Activated naive CD4-positive, alpha-beta T cell treated with anti-CD3 and anti-CD28 coated beads, Interleukin-2, amount 50 U/mL, for 24 hours (primary cell): ENCODE measurements at regions not wholly inside any gene's neighbourhood (a gene's known extent, or its start where the extent isn't known, plus 50 kb on each side); places are given as distances from the start of the nearest gene placed in this dataset.

Experiments
- H3K27ac Mint-ChIP-seq: one replicate; pipeline ENCODE4 v1.8.0; 2021; ENCODE audit warnings: mild to moderate bottlenecking, mixed read lengths
- H3K27me3 Mint-ChIP-seq: one replicate; pipeline ENCODE4 v1.8.0; 2021; ENCODE audit warnings: mixed read lengths
- H3K36me3 Mint-ChIP-seq: one replicate; pipeline ENCODE4 v1.8.0; 2021; ENCODE audit warnings: mixed read lengths
- H3K4me1 Mint-ChIP-seq: one replicate; pipeline ENCODE4 v1.8.0; 2021; ENCODE audit warnings: mixed read lengths
- H3K4me3 Mint-ChIP-seq: one replicate; pipeline ENCODE4 v1.8.0; 2021; ENCODE audit warnings: mild to moderate bottlenecking, mixed read lengths
- H3K9me3 Mint-ChIP-seq: one replicate; pipeline ENCODE4 v1.8.0; 2021; ENCODE audit warnings: mixed read lengths

DNA sequence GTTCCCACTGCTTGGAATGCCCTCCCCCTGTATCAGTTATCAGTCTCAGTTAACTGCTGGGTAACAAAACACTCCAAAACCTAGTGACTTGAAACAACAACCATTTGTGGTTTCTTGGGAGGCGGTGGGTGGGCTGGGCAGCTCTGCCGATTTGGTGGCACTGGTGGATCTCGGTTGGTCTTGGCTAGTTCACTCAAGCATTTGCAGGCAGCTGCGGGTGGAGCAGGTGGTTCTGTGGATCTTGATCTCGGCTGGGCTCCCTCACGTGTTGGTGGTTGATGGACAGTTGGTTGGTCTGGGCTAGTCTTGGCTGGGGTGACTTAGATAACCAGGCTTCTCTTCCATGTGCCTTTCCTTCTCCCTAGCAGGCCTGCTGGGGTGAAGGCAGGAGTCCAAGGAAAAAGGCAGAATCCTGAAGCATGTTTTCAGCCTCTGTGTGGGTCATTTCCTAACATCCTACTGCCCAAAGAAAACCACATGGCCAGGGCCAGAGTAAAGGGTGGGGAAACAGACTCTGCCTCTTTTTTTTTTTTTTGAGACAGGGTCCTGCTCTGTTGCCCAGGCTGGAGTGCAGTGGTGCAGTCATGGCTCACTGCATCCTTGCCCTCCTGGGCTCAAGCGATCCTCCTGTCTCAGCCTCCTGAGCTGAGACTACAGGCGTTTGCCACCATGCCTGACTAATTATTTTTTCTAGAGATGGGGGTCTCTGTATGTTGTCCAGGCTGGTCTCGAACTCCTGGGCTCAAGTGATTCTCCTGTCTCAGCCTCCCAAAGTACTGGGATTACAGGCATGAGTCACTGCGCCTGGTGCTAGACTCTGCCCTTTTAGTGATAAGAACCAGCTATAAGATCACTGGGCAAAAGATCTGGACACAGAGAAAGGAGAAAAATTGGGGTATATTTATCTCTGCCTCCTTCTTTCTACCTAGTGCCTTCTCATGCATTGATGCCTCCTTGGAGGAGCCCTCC, 183.7 kb downstream of the RGS3 start:
- Mint-ChIP-seq H3K27me3 (peaks cover 3% of the 10 kb centered on the region), H3K9me3 (no peaks in the 10 kb centered on the region), H3K27ac (no peak overlapping the region), H3K4me3 (no peak overlapping the region), H3K36me3 (no peaks in the 10 kb centered on the region), H3K4me1 (no peaks in the 10 kb centered on the region)

DNA sequence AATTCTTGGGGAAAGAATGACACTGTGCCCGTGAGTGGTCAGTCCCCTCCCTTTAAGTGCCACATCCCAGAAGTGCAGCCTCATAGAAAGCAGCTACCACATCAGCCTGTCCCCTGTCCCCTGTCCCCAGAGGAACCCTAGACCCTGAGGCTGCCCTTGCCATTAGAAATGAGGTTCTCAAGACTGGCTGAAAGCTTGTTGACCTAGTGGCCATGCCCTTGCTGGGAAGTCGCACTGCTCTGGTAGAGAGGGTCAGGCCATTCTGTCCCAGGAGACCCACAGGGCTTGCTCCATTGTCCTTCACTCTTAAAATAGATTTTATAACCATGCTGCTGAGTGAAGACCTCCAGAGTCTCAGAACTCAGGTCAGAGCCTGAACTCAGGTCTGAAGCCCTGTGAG, 184.5 kb downstream of the RGS3 start:
- Mint-ChIP-seq H3K4me3 (no peak overlapping the region), H3K9me3 (no peaks in the 10 kb centered on the region), H3K27me3 (peaks cover 3% of the 10 kb centered on the region), H3K4me1 (no peaks in the 10 kb centered on the region), H3K27ac (no peak overlapping the region), H3K36me3 (no peaks in the 10 kb centered on the region)

DNA sequence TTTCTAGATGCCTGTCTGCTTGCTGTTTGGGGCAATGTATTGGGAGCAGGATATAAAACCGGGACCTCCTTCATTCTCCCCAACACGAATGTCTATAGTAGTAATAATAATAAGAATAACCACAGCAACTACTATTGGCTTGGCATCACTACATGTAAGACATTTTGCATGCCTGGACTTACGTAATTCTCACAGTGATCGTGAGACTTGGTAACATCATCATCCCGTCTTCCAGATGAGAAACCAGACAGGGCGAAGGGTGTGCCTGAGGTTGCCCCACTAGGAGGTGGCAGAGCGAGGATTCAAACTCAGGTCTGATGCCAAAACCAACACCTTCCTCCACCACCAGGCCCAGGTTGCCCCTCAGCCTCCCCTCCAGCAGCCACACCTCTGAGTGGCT, 185.1 kb downstream of the RGS3 start:
- Mint-ChIP-seq H3K4me3 (no peak overlapping the region), H3K4me1 (no peaks in the 10 kb centered on the region), H3K27ac (no peak overlapping the region), H3K36me3 (no peaks in the 10 kb centered on the region), H3K27me3 (peaks cover 3% of the 10 kb centered on the region), H3K9me3 (no peaks in the 10 kb centered on the region)

DNA sequence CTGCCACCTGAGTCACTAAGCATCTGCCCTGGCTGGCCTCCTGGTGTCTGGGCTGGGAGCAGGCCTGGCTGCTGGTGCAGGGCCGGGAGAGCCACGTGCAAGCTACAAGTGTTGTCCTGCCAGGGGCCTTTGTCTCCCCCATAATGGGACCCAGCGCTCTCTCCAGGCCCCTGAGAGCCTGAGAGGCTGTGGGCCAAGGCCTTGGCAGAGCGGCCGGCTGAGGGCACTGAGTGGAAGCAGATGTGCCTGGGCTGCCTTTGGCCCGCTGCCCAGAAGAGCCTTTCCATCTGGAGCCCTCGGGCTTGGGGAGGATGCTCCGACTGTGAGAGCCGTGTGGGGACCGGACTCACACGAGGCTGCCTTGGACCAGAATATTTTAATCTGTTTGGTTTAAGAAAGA, 185.5 kb downstream of the RGS3 start:
- no peaks in the 10 kb centered on the region for H3K36me3 Mint-ChIP-seq
- H3K9me3 Mint-ChIP-seq = no peaks in the 10 kb centered on the region
- no peak overlapping the region for H3K27ac Mint-ChIP-seq
- H3K4me3 Mint-ChIP-seq = no peak overlapping the region
- H3K27me3 Mint-ChIP-seq = peaks cover 3% of the 10 kb centered on the region
- no peaks in the 10 kb centered on the region for H3K4me1 Mint-ChIP-seq

DNA sequence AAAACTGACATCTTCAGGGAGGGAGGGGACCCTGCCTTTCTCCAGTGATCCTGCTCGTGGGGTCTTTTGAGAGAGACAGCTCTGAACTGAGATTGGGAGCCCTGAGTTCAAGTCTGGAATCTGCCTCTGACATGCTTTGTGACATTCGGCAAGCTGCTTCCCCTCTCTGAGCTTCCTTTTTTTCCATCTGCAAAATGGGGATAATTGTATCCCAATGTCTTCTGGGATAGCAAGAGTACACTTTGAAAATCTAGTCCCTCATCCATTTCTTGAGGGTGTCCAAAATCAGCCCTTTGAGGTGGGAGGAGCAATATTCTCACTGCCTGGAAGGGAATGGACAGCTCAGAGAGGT, 186.3 kb downstream of the RGS3 start:
- Mint-ChIP-seq H3K27me3 (peaks cover 2% of the 10 kb centered on the region), H3K9me3 (no peaks in the 10 kb centered on the region), H3K4me3 (no peak overlapping the region), H3K36me3 (no peaks in the 10 kb centered on the region), H3K27ac (no peak overlapping the region), H3K4me1 (no peaks in the 10 kb centered on the region)

DNA sequence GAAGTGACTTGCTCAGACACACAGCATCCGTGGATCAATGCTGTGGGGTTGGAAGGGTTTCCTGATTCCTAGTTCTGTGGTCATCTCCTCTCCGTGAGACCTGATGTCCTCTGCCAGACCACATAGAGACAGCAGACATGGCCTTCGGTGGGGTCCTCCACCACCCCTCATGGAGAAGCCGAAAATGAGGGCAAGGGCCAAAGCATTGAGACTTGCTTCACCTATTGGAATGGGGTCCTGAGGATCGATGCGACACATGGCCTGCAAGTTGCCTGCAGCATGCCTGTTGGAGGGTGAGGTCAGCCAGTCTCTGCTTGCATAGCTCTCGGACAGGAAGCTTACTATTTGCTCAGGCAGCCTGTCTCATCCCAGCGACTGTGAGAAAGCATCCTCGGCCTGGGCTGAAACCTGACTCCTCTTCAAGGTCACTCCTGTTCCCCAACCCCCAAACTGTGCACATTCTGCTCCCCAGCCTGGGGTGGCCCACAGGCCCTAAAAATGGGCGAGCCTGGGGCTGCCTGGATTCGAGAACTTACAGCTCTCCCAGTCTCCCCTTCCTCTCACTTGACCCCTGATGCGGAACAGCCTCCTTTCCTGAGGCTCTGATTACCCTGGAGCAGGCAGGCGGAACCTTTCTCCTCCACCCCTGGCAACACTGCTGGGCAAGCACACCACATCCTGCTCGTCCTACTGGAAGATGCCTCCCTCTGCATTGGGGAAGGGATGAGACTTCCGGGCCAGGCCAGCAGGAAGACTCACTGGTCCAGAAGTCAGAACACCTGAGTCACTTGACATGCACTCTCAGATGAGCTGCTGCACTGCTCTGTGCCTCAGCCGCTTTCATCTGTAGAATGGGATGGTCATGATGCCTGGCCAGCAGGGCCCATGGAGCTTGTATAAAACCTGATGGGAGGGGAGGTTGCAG, 186.9 kb downstream of the RGS3 start:
- H3K4me1 Mint-ChIP-seq = no peaks in the 10 kb centered on the region
- no peaks in the 10 kb centered on the region for H3K9me3 Mint-ChIP-seq
- H3K27ac Mint-ChIP-seq = no peak overlapping the region
- peaks cover 2% of the 10 kb centered on the region for H3K27me3 Mint-ChIP-seq
- no peak overlapping the region for H3K4me3 Mint-ChIP-seq
- no peaks in the 10 kb centered on the region for H3K36me3 Mint-ChIP-seq

DNA sequence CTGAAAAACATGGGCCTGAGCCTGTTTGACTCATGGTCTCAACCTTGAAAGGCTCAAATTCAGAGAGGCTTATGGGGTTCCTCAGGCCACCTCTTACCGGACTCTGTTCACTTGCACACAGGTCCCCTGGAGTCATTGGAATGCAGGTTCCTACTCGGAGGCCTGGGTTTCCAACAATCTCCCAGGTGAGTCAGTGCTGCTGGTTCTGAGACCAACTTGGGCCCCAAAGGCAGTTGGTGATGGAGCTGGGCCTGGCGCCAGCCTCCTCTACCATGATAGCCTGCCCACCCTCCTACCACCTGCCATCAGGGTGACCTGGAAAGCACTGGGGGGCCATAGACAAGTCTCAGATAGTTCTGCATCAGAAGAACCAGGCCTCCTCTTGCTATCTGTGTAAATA, 188.4 kb downstream of the RGS3 start:
- H3K36me3 Mint-ChIP-seq = no peaks in the 10 kb centered on the region
- no peaks in the 10 kb centered on the region for H3K4me1 Mint-ChIP-seq
- no peak overlapping the region for H3K27ac Mint-ChIP-seq
- no peaks in the 10 kb centered on the region for H3K9me3 Mint-ChIP-seq
- H3K4me3 Mint-ChIP-seq = no peak overlapping the region
- no peaks in the 10 kb centered on the region for H3K27me3 Mint-ChIP-seq

DNA sequence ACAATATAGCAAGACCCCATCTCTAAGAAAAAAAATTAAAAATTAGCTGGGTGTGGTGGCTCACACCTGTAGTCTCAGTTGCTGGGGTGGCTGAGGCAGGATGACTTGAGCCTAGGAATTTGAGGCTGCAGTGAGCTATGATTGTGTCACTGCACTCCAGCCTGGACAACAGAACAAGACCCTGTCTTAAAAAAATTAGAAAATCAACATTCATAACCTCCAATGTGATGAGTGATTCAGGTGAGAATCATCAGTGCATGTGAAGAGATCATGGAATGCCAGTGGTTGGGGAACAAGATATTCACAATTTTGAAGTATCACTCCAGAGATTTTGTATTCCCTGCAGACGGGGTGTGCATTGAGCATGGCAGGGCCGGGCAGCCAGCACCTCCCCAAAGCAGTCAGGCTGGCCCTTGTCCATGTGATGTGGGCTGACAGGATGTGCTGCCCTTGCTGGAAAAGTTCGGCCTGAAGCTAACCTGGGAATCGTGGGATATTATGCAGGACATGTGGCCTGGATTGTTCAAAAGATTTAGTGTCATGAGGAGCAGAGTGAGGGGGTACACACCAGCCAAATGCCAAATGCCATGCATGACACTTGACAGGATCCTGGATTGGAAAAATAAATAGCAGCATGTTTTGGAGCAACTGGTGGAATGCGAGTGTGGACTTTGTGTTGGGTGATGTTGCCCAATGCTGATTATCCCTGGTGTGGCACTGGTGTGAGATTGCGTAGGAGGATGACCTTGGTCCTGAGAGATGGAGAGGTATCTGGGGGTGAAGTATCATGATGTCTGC, 189.0 kb downstream of the RGS3 start:
- H3K9me3 Mint-ChIP-seq = no peaks in the 10 kb centered on the region
- no peaks in the 10 kb centered on the region for H3K36me3 Mint-ChIP-seq
- no peak overlapping the region for H3K4me3 Mint-ChIP-seq
- H3K27ac Mint-ChIP-seq = no peak overlapping the region
- no peaks in the 10 kb centered on the region for H3K27me3 Mint-ChIP-seq
- H3K4me1 Mint-ChIP-seq = no peaks in the 10 kb centered on the region

DNA sequence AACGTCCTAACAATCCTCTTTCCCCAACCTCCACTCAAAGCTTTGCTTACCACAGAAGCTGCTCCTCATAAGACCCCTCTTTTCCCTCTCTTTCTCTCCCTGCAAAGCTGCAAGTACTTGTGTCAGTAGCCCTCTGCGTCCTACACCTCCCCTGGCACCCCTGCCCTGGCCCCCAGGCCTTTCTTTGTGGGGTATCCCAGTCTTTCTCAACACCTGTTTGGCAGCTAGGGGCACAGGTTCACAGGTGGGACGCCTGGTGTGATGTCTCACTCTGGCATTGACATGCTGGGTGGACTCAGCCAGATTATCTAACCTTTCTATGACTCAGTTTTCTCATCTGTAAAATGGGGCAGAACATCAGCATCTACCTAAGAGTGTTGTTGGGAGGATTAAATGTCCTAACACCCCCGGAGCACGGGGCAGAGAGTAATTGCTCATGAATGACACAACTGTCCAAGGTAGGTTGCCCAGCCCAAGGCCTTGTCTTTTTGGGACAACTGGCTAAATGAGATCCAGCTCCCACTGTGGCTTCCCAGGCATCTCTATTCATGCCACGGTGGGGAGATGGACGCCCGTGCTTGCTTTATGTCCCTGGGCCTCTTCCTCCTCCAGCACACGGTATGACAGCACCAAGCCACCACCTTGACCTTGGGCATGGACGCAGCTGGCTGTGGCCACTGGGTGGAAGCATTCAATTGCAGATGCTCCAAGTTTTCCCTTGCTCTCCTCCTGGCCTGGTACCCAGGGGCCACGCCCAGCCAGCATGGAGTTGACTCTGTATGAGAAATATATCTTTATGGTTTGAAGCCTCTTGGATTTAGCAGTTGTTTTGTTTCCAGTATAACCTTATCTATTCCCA, 190.4 kb downstream of the RGS3 start:
- Mint-ChIP-seq H3K4me3 (no peak overlapping the region), H3K4me1 (no peaks in the 10 kb centered on the region), H3K9me3 (no peaks in the 10 kb centered on the region), H3K36me3 (no peaks in the 10 kb centered on the region), H3K27ac (no peak overlapping the region), H3K27me3 (no peaks in the 10 kb centered on the region)

DNA sequence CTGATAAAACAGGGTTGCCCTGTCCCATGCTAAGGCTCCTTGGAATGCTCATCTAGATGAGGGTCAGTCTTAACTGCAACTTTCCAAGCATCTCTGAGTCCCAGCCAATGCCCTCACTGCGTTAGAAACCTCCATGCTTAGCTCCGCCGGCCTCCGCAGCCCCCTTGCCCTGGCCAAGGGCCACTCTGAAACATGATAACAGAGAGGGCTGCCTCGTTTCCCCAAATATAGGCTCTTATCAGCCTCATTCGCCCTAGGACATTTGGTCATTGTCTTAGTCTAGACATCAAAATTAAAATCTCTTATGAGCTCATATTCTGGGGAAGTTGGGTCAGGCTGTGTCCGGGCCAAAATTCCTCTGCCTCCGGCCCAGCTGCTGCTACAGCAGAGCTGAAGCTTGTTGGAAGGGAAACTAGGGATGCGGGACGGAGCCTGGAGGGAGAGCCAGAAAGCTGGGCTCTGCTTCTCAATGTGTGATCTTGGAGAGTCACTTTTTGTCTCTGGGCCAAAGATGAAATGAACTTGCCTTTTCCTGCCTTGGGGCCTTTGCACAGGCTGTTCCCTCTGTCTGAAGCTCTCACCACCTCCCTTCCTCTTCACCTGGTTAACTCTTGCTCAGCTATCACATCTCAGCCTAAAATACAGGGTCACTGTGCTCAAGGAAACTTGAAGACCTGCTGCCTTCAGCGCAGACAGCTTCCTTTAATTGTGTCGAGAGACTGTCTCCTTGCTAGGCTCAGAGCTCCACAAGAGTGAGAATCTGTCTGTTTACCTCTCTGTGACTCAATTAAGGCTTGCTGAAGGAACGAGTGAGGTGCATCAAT, 191.3 kb downstream of the RGS3 start:
- no peak overlapping the region for H3K4me3 Mint-ChIP-seq
- H3K27me3 Mint-ChIP-seq = no peaks in the 10 kb centered on the region
- no peaks in the 10 kb centered on the region for H3K36me3 Mint-ChIP-seq
- no peaks in the 10 kb centered on the region for H3K4me1 Mint-ChIP-seq
- no peaks in the 10 kb centered on the region for H3K9me3 Mint-ChIP-seq
- no peak overlapping the region for H3K27ac Mint-ChIP-seq

DNA sequence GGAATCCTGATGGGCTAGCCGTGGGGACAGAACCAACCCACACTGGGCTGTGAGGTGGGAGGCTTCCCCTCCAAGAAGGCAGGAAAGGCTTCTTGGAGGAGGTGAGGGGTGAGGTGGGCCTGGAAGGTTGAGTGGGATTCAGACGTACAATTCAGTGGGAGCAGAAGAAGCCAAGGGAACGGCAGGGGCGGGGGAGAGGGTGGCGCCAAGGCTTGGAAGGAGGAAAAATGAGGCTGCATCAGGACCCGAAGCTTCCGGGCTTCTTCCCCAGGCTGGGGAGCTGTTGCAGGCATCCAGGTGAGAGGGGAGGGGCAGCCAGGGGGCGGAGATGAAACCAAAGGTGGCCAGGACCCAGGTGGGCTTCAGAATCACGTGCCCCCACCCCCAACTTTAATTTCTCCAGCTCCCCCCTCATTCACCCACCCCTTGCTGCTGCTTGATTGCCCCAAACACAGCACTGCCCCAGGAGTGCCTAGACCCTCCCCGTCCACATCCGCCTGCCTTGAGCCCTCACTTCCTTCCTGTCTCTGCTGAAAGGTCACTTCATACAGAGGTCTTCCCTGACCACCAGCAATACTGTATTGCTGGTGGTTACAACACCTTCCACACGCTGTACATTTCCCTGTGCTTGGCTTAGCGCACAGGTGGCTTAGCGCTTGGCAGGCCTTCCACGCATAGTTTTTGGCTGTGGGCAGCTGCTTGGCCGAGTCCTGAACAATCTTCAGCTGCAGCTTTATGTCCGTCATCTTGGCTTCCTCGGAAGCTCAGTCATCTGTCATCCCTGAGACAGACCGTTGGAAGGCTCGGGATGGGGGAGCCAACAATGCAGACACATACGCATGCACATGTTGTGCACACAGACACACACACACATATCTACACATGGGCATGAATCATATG, 193.5 kb downstream of the RGS3 start:
- Mint-ChIP-seq H3K27me3 (no peaks in the 10 kb centered on the region), H3K27ac (no peak overlapping the region), H3K9me3 (no peaks in the 10 kb centered on the region), H3K36me3 (no peaks in the 10 kb centered on the region), H3K4me1 (no peaks in the 10 kb centered on the region), H3K4me3 (no peak overlapping the region)

DNA sequence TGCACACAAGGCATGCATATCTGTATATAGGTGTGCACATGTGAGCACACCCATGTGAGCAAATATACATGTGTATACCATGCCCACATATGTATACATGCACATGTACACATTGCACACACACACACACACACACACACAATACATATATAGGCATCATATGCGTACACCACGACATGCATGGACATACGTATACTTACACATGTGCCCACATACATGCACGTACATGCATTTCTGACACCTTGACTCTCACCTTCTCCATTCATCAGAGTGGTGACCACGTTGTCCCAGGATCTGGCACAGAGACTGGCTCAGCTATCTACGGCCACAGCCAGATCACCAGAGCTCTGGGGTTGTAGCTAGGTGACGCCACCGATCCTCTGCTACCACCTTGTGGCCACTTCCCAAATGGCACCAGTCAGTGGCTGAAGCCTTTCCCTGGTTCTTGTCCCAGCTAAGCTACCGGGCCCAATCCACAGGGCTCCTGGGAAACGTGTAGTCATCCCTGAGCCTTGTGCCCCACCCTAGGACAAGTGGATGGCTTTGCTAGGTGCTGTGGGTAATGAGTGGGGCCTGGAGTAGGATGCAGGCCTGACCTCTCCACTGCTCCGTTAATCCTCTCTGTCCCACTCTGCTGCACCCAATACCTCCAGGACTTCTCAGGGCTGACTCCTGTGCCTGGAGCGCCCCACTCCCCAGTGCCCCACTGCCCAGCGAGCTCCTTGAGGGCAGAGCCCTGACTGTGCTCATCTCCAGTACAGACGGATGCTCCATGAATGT, 194.4 kb downstream of the RGS3 start:
- Mint-ChIP-seq H3K4me3 (no peak overlapping the region), H3K36me3 (no peaks in the 10 kb centered on the region), H3K4me1 (no peaks in the 10 kb centered on the region), H3K9me3 (no peaks in the 10 kb centered on the region), H3K27me3 (no peaks in the 10 kb centered on the region), H3K27ac (no peak overlapping the region)

DNA sequence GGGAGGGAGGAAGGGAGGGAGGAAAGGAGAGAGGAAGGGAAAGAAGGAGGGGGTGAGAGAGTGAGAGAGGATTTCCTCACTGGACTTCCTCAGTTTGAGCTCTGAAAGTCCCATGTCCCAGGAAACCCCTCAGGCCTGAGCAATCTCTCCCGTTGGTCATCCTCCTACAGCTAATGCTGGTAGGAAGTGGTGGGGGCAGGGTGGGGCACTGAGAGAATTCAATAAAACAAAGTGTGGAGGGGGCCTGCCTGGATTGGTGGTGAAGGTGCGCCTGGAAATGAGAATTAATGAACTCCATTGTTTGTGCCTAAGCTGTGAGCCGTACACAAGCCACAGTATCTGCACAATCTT, 195.0 kb downstream of the RGS3 start:
- Mint-ChIP-seq H3K4me1 (no peaks in the 10 kb centered on the region), H3K36me3 (no peaks in the 10 kb centered on the region)

More for the DNA sequence above, 195.0 kb downstream of the RGS3 start:
- Mint-ChIP-seq H3K27me3 (no peaks in the 10 kb centered on the region), H3K27ac (no peak overlapping the region), H3K4me3 (no peak overlapping the region), H3K9me3 (no peaks in the 10 kb centered on the region)
